ENCODE measurements at regions not wholly inside any gene's neighbourhood (a gene's known extent, or its start where the extent isn't known, plus 50 kb on each side); places are given as distances from the start of the nearest gene placed in this dataset.

DNA sequence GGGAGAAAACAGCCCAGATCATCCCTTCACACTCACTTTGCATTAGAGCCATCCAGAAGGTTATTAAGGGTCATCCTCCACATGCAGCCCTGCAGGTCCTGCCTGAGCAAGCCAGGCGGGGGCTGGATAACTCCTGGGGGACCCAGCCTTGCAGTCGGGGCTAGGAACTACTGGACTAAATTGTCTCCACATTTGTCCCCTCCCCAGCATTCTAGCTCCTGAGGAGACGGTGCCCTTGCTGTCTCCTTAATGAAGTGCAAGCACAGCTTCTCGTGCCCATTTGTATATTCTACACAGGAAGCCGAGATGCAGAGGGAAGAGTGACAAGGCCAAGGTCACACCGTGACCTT, 185.2 kb downstream of the C16orf95 start:
- Histone ChIP-seq H3K9ac (ENCODE audit: low read length) (no peak overlapping the region), H3K4me3 (ENCODE audit: low read length) (no peak overlapping the region), H3K27me3 (replicated peaks; ENCODE audit: insufficient read depth, low read length) (no peaks in the 10 kb centered on the region), H3K9me2 (replicated peaks; ENCODE audit: insufficient read depth, low read length) (no peaks in the 10 kb centered on the region), H3K27ac (ENCODE audit: low read length) (no peak overlapping the region), H2AFZ (ENCODE audit: low read length) (no peak overlapping the region), H3K79me2 (ENCODE audit: low read length) (no peaks in the 10 kb centered on the region), H3K4me1 (ENCODE audit: low read length) (no peaks in the 10 kb centered on the region), H3F3A (ENCODE audit: insufficient read depth, low read length) (no peaks in the 10 kb centered on the region), H3K36me3 (replicated peaks; ENCODE audit: insufficient read depth, low read length) (no peaks in the 10 kb centered on the region), H4K20me1 (ENCODE audit: insufficient read depth, low read length) (no peaks in the 10 kb centered on the region), H3K9me3 (replicated peaks; ENCODE audit: insufficient read depth, low read length) (no peaks in the 10 kb centered on the region), H3K4me2 (ENCODE audit: low read depth, low read length) (no peak overlapping the region)
- DNase-seq: no peak
- no peak for TF ChIP-seq EZH2phosphoT487 (IDR thresholded peaks at IDR 0.05; ENCODE audit: low read length)
- TF ChIP-seq EZH2 (optimal IDR thresholded peaks at IDR 0.05; ENCODE audit: low read depth, low read length): no peak
- TF ChIP-seq, protein P1, sequence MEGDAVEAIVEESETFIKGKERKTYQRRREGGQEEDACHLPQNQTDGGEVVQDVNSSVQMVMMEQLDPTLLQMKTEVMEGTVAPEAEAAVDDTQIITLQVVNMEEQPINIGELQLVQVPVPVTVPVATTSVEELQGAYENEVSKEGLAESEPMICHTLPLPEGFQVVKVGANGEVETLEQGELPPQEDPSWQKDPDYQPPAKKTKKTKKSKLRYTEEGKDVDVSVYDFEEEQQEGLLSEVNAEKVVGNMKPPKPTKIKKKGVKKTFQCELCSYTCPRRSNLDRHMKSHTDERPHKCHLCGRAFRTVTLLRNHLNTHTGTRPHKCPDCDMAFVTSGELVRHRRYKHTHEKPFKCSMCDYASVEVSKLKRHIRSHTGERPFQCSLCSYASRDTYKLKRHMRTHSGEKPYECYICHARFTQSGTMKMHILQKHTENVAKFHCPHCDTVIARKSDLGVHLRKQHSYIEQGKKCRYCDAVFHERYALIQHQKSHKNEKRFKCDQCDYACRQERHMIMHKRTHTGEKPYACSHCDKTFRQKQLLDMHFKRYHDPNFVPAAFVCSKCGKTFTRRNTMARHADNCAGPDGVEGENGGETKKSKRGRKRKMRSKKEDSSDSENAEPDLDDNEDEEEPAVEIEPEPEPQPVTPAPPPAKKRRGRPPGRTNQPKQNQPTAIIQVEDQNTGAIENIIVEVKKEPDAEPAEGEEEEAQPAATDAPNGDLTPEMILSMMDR (IDR thresholded peaks at IDR 0.05; ENCODE audit: low read length): no peak

DNA sequence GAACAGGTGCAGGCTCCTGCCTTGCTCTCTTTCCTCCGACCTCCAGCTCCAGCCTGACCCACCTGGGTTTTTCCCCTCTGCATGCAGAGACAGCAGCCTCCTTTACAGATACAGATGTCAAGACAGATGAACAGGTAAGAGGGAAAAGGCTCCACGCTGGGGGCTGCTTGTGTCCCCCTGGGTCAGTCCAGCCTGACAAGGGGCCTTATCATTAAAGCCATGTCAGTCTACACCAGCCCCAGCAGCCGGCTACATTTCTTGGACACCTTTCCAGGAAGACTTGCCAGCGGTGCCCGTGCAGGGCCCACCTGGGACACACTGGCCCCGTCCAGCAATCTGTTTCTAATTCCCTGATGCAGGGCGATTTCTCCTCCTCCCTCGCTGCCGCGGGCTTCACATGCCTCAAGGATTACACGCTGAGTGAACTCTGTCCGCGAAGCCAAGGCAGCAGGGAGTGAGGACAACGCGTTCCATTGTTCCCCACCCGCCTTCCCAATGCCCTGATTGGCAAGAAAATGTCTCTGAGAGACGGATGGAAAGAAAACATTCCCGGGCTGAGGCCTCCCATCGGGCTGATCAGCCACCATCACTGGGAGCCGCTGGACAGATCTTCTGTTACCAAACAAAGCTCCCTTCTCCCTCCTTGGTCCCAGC, 184.7 kb downstream of the C16orf95 start:
- H3K27ac ChIP-seq (ENCODE audit: low read length): no peak overlapping the region
- H2AFZ ChIP-seq (ENCODE audit: low read length): no peak overlapping the region
- H3K4me3 ChIP-seq (ENCODE audit: low read length): no peak overlapping the region
- H3K9me3 ChIP-seq (replicated peaks; ENCODE audit: insufficient read depth, low read length): no peaks in the 10 kb centered on the region
- DNase-seq: no peak
- no peaks in the 10 kb centered on the region for H4K20me1 ChIP-seq (ENCODE audit: insufficient read depth, low read length)
- no peaks in the 10 kb centered on the region for H3K27me3 ChIP-seq (replicated peaks; ENCODE audit: insufficient read depth, low read length)
- TF ChIP-seq EZH2phosphoT487 (IDR thresholded peaks at IDR 0.05; ENCODE audit: low read length): no peak
- TF ChIP-seq, protein P1 (IDR thresholded peaks at IDR 0.05; ENCODE audit: low read length): no peak
- no peak for TF ChIP-seq EZH2 (optimal IDR thresholded peaks at IDR 0.05; ENCODE audit: low read depth, low read length)
- no peaks in the 10 kb centered on the region for H3K4me1 ChIP-seq (ENCODE audit: low read length)
- no peak overlapping the region for H3K4me2 ChIP-seq (ENCODE audit: low read depth, low read length)
- no peaks in the 10 kb centered on the region for H3F3A ChIP-seq (ENCODE audit: insufficient read depth, low read length)
- no peaks in the 10 kb centered on the region for H3K79me2 ChIP-seq (ENCODE audit: low read length)
- H3K36me3 ChIP-seq (replicated peaks; ENCODE audit: insufficient read depth, low read length): no peaks in the 10 kb centered on the region
- no peak overlapping the region for H3K9ac ChIP-seq (ENCODE audit: low read length)
- no peaks in the 10 kb centered on the region for H3K9me2 ChIP-seq (replicated peaks; ENCODE audit: insufficient read depth, low read length)

GRCh38 chr16:87133112-87133850, 183.9 kb downstream of the C16orf95 start:
- H3K9me3 ChIP-seq (replicated peaks; ENCODE audit: insufficient read depth, low read length): no peaks in the 10 kb centered on the region
- H3K4me3 ChIP-seq (ENCODE audit: low read length): no peak overlapping the region
- no peaks in the 10 kb centered on the region for H3K79me2 ChIP-seq (ENCODE audit: low read length)
- no peaks in the 10 kb centered on the region for H3F3A ChIP-seq (ENCODE audit: insufficient read depth, low read length)
- no peaks in the 10 kb centered on the region for H3K27me3 ChIP-seq (replicated peaks; ENCODE audit: insufficient read depth, low read length)
- no peak overlapping the region for H2AFZ ChIP-seq (ENCODE audit: low read length)
- H3K9ac ChIP-seq (ENCODE audit: low read length): no peak overlapping the region
- DNase-seq: no peak
- H3K4me2 ChIP-seq (ENCODE audit: low read depth, low read length): no peak overlapping the region
- no peaks in the 10 kb centered on the region for H3K36me3 ChIP-seq (replicated peaks; ENCODE audit: insufficient read depth, low read length)
- H3K27ac ChIP-seq (ENCODE audit: low read length): no peak overlapping the region
- H3K4me1 ChIP-seq (ENCODE audit: low read length): no peaks in the 10 kb centered on the region
- TF ChIP-seq EZH2phosphoT487 (IDR thresholded peaks at IDR 0.05; ENCODE audit: low read length) (no peak), EZH2 (optimal IDR thresholded peaks at IDR 0.05; ENCODE audit: low read depth, low read length) (no peak)
- TF ChIP-seq, protein P1 (IDR thresholded peaks at IDR 0.05; ENCODE audit: low read length): no peak
- H4K20me1 ChIP-seq (ENCODE audit: insufficient read depth, low read length): no peaks in the 10 kb centered on the region
- no peaks in the 10 kb centered on the region for H3K9me2 ChIP-seq (replicated peaks; ENCODE audit: insufficient read depth, low read length)
